HG03354 (cell line): ENCODE measurements at regions not wholly inside any gene's neighbourhood (a gene's known extent, or its start where the extent isn't known, plus 50 kb on each side); places are given as distances from the start of the nearest gene placed in this dataset.

Experiments used
- ATAC-seq: cut with Tn5 transposase; IDR thresholded peaks from one replicate; pipeline ENCODE4 v1.9.1; 2021; ENCODE audit warnings: mild to moderate bottlenecking; ENCODE audit not compliant: unreplicated experiment, poor library complexity, severe bottlenecking

DNA sequence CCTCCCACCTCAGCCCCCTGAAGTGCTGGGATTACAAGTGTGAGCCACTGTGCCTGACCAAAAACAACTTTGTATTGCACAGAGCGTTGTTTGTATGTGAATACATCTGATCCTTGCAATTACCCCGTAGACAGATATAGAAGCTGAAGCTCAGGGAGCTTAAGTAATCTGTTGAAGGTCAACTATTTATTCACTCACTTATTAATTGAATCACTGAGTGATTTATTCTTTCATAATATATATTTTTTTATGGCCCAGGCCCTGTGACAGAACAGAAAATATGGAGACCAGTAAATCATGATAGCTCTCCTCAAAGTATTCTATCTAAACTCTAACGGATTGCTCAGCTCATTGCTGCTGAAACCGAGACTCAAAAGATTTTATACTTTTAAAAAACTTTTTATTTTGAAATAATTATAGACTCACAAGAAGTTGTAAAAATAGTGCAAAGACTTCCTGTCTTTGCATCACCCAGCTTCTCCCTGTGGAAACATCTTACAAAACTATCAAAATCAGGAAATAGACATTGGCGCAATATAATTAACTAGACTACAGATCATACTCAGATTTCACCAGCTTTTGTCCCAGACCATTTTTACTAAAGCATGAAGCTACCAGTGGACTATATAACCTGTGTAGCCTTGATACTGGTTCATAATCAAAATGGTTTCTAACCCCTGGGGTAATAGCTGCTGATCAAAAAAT, 466.1 kb downstream of the PDCD6IP start:
- no peak for ATAC-seq

DNA sequence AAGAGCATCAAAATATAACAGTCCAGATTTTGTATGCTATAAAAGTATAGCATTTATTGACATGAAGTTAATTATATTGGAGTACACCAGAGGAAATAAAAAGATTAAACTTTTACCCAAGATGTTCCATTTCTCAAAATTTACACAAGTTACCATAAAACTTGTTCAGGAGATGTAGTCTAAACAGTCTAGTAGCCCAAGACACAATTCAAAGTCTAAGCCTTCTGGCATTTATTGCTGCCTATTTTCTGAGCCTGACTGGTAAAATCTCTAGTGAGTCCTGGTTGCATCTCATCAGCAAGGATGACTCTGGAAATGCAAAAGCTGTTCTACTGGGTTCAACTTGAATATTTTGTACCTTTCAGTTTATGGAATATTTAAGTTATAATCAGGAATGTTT, 468.7 kb downstream of the PDCD6IP start:
- ATAC-seq, result no peak

DNA sequence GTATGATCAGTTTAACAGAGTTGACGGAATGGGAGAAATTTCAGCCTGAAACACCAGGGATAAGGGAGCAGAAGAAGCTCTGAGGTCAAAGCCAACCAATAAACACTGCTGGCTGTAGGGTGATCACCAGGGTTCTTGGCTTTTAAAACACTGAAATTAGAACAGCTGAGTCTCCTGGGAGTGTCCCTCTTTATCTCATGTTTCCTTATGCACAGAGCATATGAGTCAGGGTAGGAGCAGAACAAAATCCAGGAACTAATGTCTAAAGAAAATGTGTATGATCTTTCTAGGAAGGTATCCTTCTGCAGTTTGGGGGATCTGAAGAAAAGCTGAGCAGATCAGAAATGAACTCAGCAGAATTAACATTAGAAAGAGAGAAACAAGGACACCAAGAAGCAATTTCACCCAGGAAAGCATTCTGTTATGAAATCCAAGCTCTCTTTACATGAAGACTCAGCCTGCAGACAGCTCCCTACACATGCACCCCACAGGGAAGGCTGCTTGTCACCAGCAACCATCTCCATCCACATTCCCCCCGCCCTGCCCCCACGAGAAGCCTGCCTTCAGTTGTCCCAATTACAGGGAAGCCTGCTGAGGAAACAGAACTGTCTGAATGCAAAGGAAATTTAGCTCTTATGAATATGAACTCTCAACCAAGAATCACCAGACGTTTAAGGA, 469.7 kb downstream of the PDCD6IP start:
- ATAC-seq, result no peak

DNA sequence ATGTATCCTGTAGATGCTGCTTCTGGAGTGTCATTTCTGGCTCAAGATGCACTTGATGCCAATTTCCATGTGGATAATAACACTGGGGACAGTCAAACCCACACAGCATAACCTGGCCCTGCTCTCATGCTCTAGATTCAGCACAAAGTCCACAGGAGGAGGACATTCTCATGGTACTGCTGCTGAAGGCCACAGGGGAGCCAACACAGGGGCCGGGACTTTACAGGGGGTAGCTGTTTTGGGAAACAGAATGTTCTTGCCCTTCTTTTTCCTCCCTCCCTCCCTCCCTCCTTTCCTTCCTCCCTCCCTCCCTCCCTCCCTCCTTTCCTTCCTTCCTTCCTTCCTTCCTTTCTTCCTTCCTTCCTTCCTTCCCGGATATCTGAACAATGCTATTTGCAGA, 477.4 kb downstream of the PDCD6IP start:
- no peak for ATAC-seq

DNA sequence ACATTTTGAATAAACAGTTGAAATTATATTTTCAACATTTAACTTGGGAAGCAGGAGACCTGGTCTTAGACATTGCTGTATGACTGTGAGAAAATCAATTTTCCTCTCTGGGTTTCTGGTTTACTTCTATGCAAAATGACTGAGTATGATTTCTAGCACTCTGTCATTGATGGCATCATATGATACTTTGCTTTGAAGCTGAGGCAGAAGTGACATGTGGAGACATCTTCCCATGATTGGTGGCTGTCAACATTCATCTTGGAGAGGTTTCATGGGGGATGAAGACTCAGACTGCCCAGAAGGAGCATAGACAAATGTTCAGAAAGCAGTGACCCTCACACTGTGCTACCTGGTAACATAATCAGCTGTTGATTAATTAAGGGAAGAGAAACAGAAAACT, 477.9 kb downstream of the PDCD6IP start:
- no peak for ATAC-seq

DNA sequence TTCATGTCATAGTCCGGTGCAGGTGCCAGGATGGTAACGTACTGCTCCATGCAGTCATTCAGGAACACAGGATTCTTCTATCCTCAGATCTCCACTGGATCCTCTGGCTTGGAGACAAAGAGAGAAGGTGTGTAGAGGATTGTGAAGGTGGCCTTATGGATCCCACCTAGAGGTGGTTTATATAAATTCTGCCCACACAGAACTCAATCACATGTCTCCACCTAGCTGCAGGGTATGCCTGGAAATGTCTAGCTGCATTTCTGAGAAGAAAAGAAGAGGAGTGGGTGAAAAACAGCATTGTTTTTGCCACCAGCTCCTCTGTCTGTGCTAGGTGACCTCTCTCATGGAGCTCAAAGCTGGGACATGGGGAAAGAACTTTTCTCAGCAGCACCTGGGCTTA, 478.7 kb downstream of the PDCD6IP start:
- no peak for ATAC-seq

DNA sequence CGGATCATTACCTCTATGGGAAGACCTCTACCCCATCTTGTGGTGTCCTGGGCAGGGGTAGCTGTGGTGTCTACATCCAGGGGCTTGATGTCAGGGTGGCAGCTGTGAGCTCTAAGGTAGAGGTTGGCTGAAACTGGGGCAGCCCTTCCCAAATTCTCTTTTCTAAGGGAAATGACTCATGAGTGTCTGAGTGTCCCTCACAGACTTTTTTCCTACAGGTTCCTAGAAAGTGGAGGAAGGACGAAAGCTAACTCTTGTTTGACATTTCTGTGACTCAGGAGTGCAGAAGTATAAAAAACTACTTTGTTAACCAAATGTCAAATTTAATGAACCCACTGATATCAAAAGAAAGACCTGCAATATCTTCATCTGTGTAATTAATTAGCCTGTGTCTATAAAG, 481.5 kb downstream of the PDCD6IP start:
- no peak for ATAC-seq

DNA sequence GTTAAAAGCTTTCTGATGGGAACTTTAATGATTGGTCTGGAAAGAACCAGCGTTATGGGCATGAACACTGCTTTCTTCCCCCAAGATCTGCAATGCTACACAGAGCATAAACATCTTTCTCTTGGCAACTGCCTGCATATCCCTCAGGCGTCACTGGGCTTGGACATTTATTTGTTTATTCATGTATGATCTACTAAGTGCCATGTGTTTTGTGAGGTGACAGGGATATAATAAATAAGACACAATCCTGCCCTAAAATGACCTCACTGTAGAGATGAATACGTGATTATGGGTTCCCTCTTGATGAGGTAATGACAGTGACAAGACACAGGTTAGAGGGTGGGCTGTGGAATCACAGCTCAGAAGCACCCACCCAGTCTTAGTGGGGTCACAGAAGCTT, 485.3 kb downstream of the PDCD6IP start:
- no peak for ATAC-seq

DNA sequence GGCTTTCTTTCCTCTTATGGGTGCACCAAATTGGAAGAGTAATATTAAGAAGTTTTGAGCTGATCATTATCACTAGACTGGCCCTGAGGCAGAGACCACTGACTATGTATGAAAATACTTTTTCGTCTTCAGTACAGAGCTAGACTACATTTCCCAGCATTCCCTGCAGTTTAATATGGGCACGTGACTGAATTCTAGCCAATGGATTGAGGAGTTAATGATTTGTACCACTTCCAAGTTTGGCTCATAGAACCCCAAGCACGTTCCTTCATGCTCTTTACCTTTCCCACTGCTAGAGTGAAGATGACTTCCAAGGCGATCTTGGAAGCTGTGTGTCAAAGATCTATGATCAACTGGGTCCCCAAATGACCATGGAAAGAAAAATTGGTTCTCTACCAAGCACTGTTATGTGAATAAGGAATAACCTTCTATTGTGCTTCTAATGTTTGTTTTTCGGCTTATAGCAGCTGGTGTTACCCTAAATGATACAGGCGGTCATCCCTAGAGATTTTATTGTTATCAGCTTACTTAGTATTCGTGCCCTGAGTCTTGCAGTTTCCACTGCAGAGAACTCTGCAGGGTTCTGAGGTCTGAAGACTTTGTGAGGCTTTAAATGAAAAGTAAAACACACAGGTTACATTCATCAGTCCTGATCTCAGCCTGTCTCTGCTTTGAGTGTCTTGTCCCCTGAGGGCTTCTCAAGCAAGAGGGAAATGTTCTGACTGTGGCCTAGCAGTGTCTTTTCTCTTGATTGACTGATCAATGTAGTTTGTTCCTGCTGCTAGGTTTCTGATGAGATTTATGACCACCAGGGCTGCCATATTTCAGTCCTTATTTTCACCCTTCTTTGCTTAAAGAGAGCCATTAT, 486.8 kb downstream of the PDCD6IP start:
- no peak for ATAC-seq

DNA sequence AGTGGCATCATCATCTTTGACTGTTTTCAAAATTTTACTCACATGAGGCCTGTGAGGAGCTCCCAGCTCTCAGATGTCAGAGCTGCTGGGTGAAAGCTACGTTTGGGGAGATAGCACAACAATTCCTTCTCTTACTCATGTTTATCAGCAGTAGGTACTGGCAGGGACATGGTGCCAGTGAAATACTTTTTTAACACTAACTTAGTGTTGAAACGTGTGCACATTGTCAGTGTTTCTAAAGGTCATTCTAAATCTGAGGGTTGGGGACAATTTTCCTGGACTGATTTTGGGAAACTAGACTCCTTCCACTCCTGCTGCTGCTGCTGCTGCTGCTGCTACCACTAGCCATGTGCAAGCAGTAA, 487.4 kb downstream of the PDCD6IP start:
- no peak for ATAC-seq

DNA sequence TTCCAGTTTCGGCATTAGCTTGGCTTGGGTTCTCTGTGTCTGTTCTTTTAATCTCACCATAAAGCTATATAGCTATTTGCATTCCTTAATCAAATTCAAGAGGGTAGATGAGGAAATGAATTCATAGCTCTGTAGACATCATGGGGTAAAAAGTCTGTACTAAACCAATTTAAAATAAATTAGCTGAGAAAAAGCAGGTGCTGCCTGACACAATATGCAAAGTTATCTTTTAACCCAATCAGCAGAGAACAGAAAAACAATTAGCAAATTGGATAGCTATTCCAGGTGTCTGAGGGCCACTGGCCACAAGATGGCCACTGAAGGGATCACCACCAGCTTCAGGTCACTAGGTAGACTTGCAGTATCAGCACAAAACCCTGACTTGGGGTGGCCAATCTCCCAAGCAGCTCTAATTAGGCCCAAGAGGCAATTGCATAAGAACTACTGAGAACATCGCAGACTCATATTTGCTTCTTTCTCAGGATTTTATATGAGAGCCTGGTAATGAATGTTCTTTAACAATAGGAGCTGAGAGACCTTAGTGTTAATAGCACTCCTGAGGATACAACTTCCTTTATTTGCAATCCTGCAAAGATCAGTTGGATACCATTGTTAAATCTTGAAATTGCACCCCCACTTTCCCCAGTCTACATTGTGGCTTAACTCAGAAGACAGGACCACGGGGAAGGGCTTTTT, 494.3 kb downstream of the PDCD6IP start:
- ATAC-seq, result no peak

DNA sequence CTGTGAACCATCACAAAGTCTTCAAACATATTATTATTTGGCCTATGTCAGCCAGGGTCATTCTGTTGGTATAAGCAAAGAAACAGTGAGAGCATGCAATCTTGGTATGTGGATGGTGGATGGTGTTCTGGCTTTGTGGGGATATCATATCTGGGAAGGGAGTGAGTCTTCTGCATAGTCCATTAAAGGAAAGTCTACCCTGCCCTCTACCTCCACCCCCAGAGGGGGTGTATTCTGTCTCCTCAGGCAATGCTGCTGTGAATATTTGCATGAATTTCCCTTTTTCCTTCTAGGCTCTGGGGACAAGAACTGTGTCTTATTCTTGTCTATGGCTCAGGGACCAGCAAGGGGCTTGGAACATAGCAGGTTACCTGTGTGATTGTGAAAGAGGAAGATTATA, 495.8 kb downstream of the PDCD6IP start:
- no peak for ATAC-seq

DNA sequence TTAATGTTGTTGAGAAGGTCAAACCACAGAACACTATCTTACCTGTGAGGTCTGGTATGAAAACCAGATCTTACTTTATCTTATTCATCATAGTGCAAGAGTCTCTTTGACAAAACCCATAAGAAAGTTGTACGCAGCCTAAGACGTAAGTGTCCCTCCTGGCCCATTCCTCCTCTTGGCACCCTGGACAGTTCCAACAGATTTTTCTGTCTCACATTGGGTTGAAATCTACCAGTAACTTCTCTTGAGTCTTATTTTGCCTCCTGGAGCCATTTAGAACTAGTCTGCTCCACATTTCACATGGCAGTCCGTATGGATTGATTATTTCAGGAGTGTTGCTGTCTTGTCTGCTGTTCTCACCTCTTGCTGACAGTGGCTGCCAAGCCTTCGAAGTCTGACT, 498.4 kb downstream of the PDCD6IP start:
- no peak for ATAC-seq

DNA sequence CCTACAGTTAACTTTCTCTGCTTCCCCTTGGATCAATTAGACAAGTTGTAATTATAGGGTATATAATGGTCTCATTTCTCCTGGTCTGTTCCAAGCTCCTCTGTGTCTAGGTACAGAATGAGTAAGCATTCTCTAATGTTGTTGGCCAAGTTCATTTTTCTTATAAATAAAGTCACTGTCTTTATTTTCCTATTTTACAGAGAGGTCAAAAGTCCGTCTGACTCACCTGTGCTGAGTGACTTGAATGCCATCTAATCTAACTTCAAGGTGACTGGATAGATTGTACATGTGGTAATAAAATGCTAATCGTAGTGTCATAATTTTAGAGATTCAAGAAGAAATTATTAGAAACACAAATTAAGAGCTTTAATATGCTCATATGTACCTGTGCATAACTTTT, 500.2 kb downstream of the PDCD6IP start:
- no peak for ATAC-seq

DNA sequence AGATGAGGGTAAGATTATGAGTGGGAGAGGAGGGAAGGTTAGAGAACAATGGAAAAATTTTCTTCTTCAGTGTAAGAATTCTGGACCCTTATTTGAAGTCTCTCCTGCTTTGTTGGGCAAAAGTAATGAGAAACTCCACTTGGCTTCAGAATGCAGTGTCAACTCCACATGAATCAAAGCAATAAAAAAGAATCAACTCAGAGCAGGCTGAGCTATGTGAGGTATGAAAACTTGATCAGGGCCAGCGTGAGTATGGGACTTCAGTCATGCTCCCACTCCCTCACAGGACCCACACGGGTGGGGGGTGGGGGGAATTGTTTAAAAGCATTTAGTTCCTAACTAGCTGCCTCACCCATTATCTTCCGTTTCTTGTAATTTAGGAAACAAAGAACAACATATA, 502.2 kb downstream of the PDCD6IP start:
- no peak for ATAC-seq

DNA sequence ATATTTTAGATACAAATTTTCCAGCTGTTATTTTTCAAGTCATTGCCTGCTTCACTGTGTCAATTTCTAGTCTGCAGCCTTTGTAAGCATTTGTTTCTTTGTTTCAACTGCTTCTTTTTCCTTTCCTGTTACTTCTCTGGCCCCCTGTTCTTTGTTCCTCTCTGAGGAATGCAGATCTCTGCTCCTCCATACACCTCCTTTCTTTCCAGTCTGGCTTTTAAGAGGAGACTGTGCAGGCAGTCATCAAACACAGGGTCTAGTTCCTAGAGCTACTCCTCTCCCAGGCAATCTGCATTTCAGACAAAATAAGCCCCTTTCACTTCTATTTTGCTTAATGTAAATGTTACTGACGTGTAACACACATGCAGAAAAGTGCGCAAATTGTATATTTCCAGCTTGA, 502.9 kb downstream of the PDCD6IP start:
- no peak for ATAC-seq

DNA sequence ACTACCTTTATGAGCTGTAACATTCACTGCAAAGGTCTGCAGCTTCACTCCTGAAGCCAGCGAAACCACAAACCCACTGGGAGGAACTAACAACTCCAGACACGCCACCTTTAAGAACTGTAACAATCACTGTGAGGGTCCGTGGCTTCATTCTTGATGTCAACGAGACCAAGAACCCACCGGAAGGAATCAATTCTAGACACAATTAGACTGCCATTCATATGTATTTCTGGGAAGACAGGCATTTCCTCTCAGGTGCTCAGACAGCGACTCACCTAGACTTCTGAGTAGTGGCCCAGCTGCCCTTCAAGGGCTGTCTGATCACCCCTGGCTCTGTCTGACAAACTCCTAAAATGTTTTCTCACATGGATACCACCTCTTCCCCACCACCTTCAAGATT, 506.8 kb downstream of the PDCD6IP start:
- no peak for ATAC-seq

DNA sequence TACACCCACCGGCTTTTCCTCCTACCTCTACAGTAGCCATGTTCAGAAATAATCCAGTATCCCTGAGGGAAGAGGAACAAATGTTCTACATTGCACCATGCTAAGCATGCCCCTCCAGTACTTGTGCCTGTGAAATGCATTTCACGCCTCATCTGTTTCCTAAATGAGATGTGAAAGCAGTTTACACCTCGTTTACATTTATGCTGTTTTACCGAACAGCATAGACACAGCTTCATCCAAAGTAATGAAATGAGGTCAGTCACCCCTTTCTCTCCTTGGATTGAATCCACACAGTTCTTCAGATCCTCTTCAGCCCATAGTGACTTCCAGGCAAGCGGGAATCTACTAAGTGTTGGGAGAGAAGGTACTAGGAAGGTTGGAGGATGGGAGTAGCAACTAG, 514.3 kb downstream of the PDCD6IP start:
- no peak for ATAC-seq

DNA sequence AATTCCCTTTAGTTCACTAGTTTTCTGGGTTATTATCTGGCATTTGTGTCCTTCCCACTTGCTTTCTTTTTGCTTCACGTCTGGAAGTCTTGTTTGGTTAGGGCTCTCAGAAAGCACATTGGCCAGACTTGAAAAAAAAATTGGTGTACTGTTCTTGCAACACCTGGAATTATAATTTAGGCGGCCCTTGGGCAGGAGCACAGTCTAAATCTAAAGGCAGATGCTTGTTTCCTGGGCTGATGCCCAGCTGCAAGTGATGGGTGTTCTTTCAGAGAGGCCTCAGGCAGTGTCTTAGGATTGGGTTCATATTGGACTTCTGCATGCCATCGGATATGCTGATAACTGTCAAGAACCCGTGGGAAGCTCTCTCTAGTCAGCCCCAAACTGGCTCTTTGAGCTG, 521.5 kb downstream of the PDCD6IP start:
- no peak for ATAC-seq

DNA sequence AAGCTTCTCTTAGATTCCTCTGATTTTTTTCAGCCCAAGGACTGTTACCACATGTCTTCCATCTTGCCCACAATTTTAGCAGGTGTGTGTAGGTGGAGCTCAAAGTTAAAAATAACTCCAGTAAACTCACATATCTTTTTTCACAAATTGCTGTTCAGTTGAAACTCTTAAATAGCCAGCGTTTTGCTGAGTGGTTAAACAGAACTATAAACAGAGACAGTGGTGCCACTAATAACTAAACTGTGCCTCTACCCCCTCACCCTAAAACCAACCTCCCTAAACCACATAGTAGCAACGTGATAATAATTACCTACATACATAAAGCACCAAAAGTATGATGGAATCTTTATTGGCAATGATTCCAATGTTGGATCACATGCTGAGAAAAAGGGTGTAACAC, 525.1 kb downstream of the PDCD6IP start:
- ATAC-seq, result peak; percentile 72
